ENCODE measurements at regions not wholly inside any gene's neighbourhood (a gene's known extent, or its start where the extent isn't known, plus 50 kb on each side); places are given as distances from the start of the nearest gene placed in this dataset.
"Not testable (repeated sequence)": the region's sequence is repeated elsewhere in the genome, so short reads cannot be mapped to it uniquely, and the experiment has no call there.

- no peak overlapping the region for H3K4me3 ChIP-seq (ENCODE audit: low read depth, low read length)
- H3K36me3 ChIP-seq (ENCODE audit: control insufficient read depth, insufficient read depth, low read length) = no peaks in the 10 kb centered on the region
- no peaks in the 10 kb centered on the region for H3K9me3 ChIP-seq (ENCODE audit: control insufficient read depth, insufficient read depth, low read length)
- H3K4me1 ChIP-seq (ENCODE audit: control insufficient read depth, insufficient read depth, low read length) = peaks cover 24% of the 10 kb centered on the region
- H3K9ac ChIP-seq (ENCODE audit: low read depth, low read length) = no peak overlapping the region
- H3K27me3 ChIP-seq (ENCODE audit: control insufficient read depth, insufficient read depth, low read length) = no peaks in the 10 kb centered on the region
Measured at GRCh38 chr15:35698331-35698730, 152.4 kb upstream of the DPH6 start.

GRCh38 chr15:35698966-35699575 is 153.1 kb upstream of the DPH6 start:
- Histone ChIP-seq H3K4me3 (ENCODE audit: low read depth, low read length) (no peak overlapping the region), H3K4me1 (ENCODE audit: control insufficient read depth, insufficient read depth, low read length) (peaks cover 24% of the 10 kb centered on the region), H3K27me3 (ENCODE audit: control insufficient read depth, insufficient read depth, low read length) (no peaks in the 10 kb centered on the region)

GRCh38 chr15:35700091-35700593 is 154.2 kb upstream of the DPH6 start:
- H3K9me3 ChIP-seq (ENCODE audit: control insufficient read depth, insufficient read depth, low read length); H3K27me3 ChIP-seq (ENCODE audit: control insufficient read depth, insufficient read depth, low read length); H3K36me3 ChIP-seq (ENCODE audit: control insufficient read depth, insufficient read depth, low read length); H3K9ac ChIP-seq (ENCODE audit: low read depth, low read length); H3K4me3 ChIP-seq (ENCODE audit: low read depth, low read length): not testable (repeated sequence)
- peaks cover 24% of the 10 kb centered on the region for H3K4me1 ChIP-seq (ENCODE audit: control insufficient read depth, insufficient read depth, low read length)

More at GRCh38 chr15:35698966-35699575, 153.1 kb upstream of the DPH6 start:
- Histone ChIP-seq H3K9me3 (ENCODE audit: control insufficient read depth, insufficient read depth, low read length) (no peaks in the 10 kb centered on the region), H3K9ac (ENCODE audit: low read depth, low read length) (no peak overlapping the region), H3K36me3 (ENCODE audit: control insufficient read depth, insufficient read depth, low read length) (no peaks in the 10 kb centered on the region)

GRCh38 chr15:35701402-35702046 is 155.6 kb upstream of the DPH6 start:
- H3K9ac ChIP-seq (ENCODE audit: low read depth, low read length) = no peak overlapping the region
- peaks cover 30% of the 10 kb centered on the region for H3K4me1 ChIP-seq (ENCODE audit: control insufficient read depth, insufficient read depth, low read length)
- no peaks in the 10 kb centered on the region for H3K27me3 ChIP-seq (ENCODE audit: control insufficient read depth, insufficient read depth, low read length)
- no peaks in the 10 kb centered on the region for H3K9me3 ChIP-seq (ENCODE audit: control insufficient read depth, insufficient read depth, low read length)
- no peaks in the 10 kb centered on the region for H3K36me3 ChIP-seq (ENCODE audit: control insufficient read depth, insufficient read depth, low read length)
- no peak overlapping the region for H3K4me3 ChIP-seq (ENCODE audit: low read depth, low read length)

- H3K27me3 ChIP-seq (ENCODE audit: control insufficient read depth, insufficient read depth, low read length) = no peaks in the 10 kb centered on the region
- H3K9ac ChIP-seq (ENCODE audit: low read depth, low read length) = no peak overlapping the region
- H3K4me1 ChIP-seq (ENCODE audit: control insufficient read depth, insufficient read depth, low read length) = peaks cover 21% of the 10 kb centered on the region
- H3K9me3 ChIP-seq (ENCODE audit: control insufficient read depth, insufficient read depth, low read length) = no peaks in the 10 kb centered on the region
- H3K4me3 ChIP-seq (ENCODE audit: low read depth, low read length) = no peak overlapping the region
- no peaks in the 10 kb centered on the region for H3K36me3 ChIP-seq (ENCODE audit: control insufficient read depth, insufficient read depth, low read length)
Measured at GRCh38 chr15:35702946-35703495, 157.1 kb upstream of the DPH6 start.

GRCh38 chr15:35705030-35705883 is 159.3 kb upstream of the DPH6 start:
- H3K4me3 ChIP-seq (ENCODE audit: low read depth, low read length) = no peak overlapping the region
- H3K9me3 ChIP-seq (ENCODE audit: control insufficient read depth, insufficient read depth, low read length) = no peaks in the 10 kb centered on the region
- H3K36me3 ChIP-seq (ENCODE audit: control insufficient read depth, insufficient read depth, low read length) = no peaks in the 10 kb centered on the region
- H3K4me1 ChIP-seq (ENCODE audit: control insufficient read depth, insufficient read depth, low read length) = peaks cover 6% of the 10 kb centered on the region
- no peak overlapping the region for H3K9ac ChIP-seq (ENCODE audit: low read depth, low read length)
- H3K27me3 ChIP-seq (ENCODE audit: control insufficient read depth, insufficient read depth, low read length) = no peaks in the 10 kb centered on the region

GRCh38 chr15:35705884-35706585 is 160.1 kb upstream of the DPH6 start:
- Histone ChIP-seq H3K9ac (ENCODE audit: low read depth, low read length) (no peak overlapping the region), H3K36me3 (ENCODE audit: control insufficient read depth, insufficient read depth, low read length) (no peaks in the 10 kb centered on the region), H3K4me3 (ENCODE audit: low read depth, low read length) (no peak overlapping the region), H3K9me3 (ENCODE audit: control insufficient read depth, insufficient read depth, low read length) (no peaks in the 10 kb centered on the region), H3K4me1 (ENCODE audit: control insufficient read depth, insufficient read depth, low read length) (peaks cover 6% of the 10 kb centered on the region), H3K27me3 (ENCODE audit: control insufficient read depth, insufficient read depth, low read length) (no peaks in the 10 kb centered on the region)

- Histone ChIP-seq H3K4me3 (ENCODE audit: low read depth, low read length) (no peak overlapping the region), H3K36me3 (ENCODE audit: control insufficient read depth, insufficient read depth, low read length) (no peaks in the 10 kb centered on the region), H3K9me3 (ENCODE audit: control insufficient read depth, insufficient read depth, low read length) (no peaks in the 10 kb centered on the region), H3K4me1 (ENCODE audit: control insufficient read depth, insufficient read depth, low read length) (no peaks in the 10 kb centered on the region), H3K27me3 (ENCODE audit: control insufficient read depth, insufficient read depth, low read length) (no peaks in the 10 kb centered on the region), H3K9ac (ENCODE audit: low read depth, low read length) (no peak overlapping the region)
Measured at GRCh38 chr15:35712956-35713355, 167.0 kb upstream of the DPH6 start.

- H3K27me3 ChIP-seq (ENCODE audit: control insufficient read depth, insufficient read depth, low read length) = no peaks in the 10 kb centered on the region
- no peaks in the 10 kb centered on the region for H3K9me3 ChIP-seq (ENCODE audit: control insufficient read depth, insufficient read depth, low read length)
- no peaks in the 10 kb centered on the region for H3K4me1 ChIP-seq (ENCODE audit: control insufficient read depth, insufficient read depth, low read length)
- no peak overlapping the region for H3K4me3 ChIP-seq (ENCODE audit: low read depth, low read length)
- H3K36me3 ChIP-seq (ENCODE audit: control insufficient read depth, insufficient read depth, low read length) = no peaks in the 10 kb centered on the region
- no peak overlapping the region for H3K9ac ChIP-seq (ENCODE audit: low read depth, low read length)
Measured at GRCh38 chr15:35713733-35714132, 167.8 kb upstream of the DPH6 start.

- H3K36me3 ChIP-seq (ENCODE audit: control insufficient read depth, insufficient read depth, low read length) = no peaks in the 10 kb centered on the region
- no peaks in the 10 kb centered on the region for H3K9me3 ChIP-seq (ENCODE audit: control insufficient read depth, insufficient read depth, low read length)
- H3K27me3 ChIP-seq (ENCODE audit: control insufficient read depth, insufficient read depth, low read length) = no peaks in the 10 kb centered on the region
- H3K9ac ChIP-seq (ENCODE audit: low read depth, low read length) = no peak overlapping the region
- no peaks in the 10 kb centered on the region for H3K4me1 ChIP-seq (ENCODE audit: control insufficient read depth, insufficient read depth, low read length)
- H3K4me3 ChIP-seq (ENCODE audit: low read depth, low read length) = no peak overlapping the region
Measured at GRCh38 chr15:35717721-35718120, 171.8 kb upstream of the DPH6 start.

- H3K4me3 ChIP-seq (ENCODE audit: low read depth, low read length) = no peak overlapping the region
- no peaks in the 10 kb centered on the region for H3K4me1 ChIP-seq (ENCODE audit: control insufficient read depth, insufficient read depth, low read length)
- no peaks in the 10 kb centered on the region for H3K36me3 ChIP-seq (ENCODE audit: control insufficient read depth, insufficient read depth, low read length)
- no peaks in the 10 kb centered on the region for H3K9me3 ChIP-seq (ENCODE audit: control insufficient read depth, insufficient read depth, low read length)
- H3K27me3 ChIP-seq (ENCODE audit: control insufficient read depth, insufficient read depth, low read length) = no peaks in the 10 kb centered on the region
- no peak overlapping the region for H3K9ac ChIP-seq (ENCODE audit: low read depth, low read length)
Measured at GRCh38 chr15:35720019-35720418, 174.1 kb upstream of the DPH6 start.
